Neural progenitor cell (in vitro differentiated cells): ENCODE measurements at regions not wholly inside any gene's neighbourhood (a gene's known extent, or its start where the extent isn't known, plus 50 kb on each side); places are given as distances from the start of the nearest gene placed in this dataset.
"Not testable (repeated sequence)": the region's sequence is repeated elsewhere in the genome, so short reads cannot be mapped to it uniquely, and the experiment has no call there.

ENCODE experiments used
- EZH2 ChIP-seq: fragments of 200-600 bp; sonication (generic); IDR thresholded peaks from 2 replicates; pipeline ENCODE4 v1.6.1; 2017; ENCODE audit warnings: antibody characterized with exemption, mild to moderate bottlenecking, moderate library complexity
- EZH2phosphoT487 ChIP-seq: fragments of 200-600 bp; sonication (generic); IDR thresholded peaks from 2 replicates; pipeline ENCODE4 v1.6.1; 2017; ENCODE audit warnings: antibody characterized with exemption
- TF ChIP-seq, protein P1 (sequence below): fragments of 200-600 bp; sonication (generic); IDR thresholded peaks from 2 replicates; pipeline ENCODE4 v1.5.1; 2017; ENCODE audit warnings: antibody characterized with exemption, mild to moderate bottlenecking

DNA sequence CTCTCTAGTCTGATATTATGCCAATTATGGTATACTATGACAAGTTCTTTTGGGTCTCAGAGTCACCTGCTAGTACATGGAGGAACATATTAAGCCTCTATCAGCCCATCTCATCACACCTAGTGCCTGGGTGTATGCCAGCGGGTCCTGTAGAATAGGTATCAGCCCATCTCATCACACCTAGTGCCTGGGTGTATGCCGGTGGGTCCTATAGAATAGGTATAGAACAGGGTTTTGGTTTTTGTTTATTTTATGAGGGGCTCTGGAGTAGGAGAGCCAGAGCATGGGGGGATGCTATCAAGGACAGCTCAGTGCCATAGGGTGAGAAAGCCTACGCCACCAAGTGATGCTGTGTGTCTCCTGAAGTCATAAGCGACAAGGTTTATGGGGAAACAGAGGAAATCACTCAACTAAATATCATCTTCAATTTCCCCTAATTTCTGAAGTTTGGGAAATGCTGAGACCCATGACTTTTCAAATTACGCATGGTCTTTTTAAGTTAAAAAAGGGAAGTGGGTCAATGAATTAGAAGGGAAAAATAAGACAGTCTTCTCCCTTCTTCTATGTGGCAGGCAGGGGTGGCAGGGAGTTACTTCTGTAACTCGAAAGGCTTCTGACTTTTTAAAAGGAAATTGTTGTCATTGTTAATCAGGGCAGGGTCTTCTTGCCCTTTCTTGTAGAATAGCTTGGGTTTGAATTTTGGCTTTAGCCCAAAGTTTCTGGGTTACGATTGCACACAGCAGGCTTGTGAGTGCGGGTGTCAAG lies 781.0 kb upstream of the TPTE start:
- TF ChIP-seq, protein P1, sequence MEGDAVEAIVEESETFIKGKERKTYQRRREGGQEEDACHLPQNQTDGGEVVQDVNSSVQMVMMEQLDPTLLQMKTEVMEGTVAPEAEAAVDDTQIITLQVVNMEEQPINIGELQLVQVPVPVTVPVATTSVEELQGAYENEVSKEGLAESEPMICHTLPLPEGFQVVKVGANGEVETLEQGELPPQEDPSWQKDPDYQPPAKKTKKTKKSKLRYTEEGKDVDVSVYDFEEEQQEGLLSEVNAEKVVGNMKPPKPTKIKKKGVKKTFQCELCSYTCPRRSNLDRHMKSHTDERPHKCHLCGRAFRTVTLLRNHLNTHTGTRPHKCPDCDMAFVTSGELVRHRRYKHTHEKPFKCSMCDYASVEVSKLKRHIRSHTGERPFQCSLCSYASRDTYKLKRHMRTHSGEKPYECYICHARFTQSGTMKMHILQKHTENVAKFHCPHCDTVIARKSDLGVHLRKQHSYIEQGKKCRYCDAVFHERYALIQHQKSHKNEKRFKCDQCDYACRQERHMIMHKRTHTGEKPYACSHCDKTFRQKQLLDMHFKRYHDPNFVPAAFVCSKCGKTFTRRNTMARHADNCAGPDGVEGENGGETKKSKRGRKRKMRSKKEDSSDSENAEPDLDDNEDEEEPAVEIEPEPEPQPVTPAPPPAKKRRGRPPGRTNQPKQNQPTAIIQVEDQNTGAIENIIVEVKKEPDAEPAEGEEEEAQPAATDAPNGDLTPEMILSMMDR, result not testable (repeated sequence)
- TF ChIP-seq EZH2, EZH2phosphoT487: not testable (repeated sequence)
